H1 (cell line): ENCODE measurements at regions not wholly inside any gene's neighbourhood (a gene's known extent, or its start where the extent isn't known, plus 50 kb on each side); places are given as distances from the start of the nearest gene placed in this dataset.

Experiments
- CTCF ChIA-PET: fragments of 300-600 bp; sonication (Branson Sonifier 250); formaldehyde crosslinking; loops from one replicate; lab custom pipeline; 2021; ENCODE audit not compliant: partially characterized antibody; lab: Charles Lee
- POLR2A ChIA-PET: fragments of 300-600 bp; sonication (Branson Sonifier 250); formaldehyde crosslinking; loops from one replicate; lab custom pipeline; 2021; ENCODE audit warnings: inconsistent platforms; ENCODE audit not compliant: partially characterized antibody; lab: Charles Lee
- DNase-seq, 2 experiments: peaks; one replicate each; pipeline versions ENCODE4 v3.0.0 to v3.0.0-alpha.2; 2010 to 2022; ENCODE audit warnings: low spot score in 2 of 2, low read depth in 1 of 2, mixed read lengths in 1 of 2
- FAIRE-seq: peaks from 2 replicates; lab custom pipeline; 2011; peaks lifted over from hg19 to GRCh38; lab: Jason Lieb, UNC
- H2AFZ ChIP-seq: 2 replicates; pipeline ENCODE4 v1.8.1; 2012; ENCODE audit warnings: low read length, inconsistent platforms
- H2AK5ac ChIP-seq: 2 replicates; pipeline ENCODE4 v1.6.1; 2013; ENCODE audit warnings: low read depth, low read length
- H2BK120ac ChIP-seq: replicated peaks from 2 replicates; pipeline ENCODE3; 2013; ENCODE audit warnings: low read depth, low read length, inconsistent platforms
- H2BK12ac ChIP-seq: 2 replicates; pipeline ENCODE4 v1.6.1; 2013; ENCODE audit warnings: low read depth, low read length
- H2BK15ac ChIP-seq: 2 replicates; pipeline ENCODE4 v1.6.1; 2013; ENCODE audit warnings: low read length
- H2BK20ac ChIP-seq: 2 replicates; pipeline ENCODE4 v1.6.1; 2013; ENCODE audit warnings: low read length
- H2BK5ac ChIP-seq: 2 replicates; pipeline ENCODE4 v1.6.1; 2013; ENCODE audit warnings: low read depth, low read length
- H3K14ac ChIP-seq: 2 replicates; pipeline ENCODE4 v1.6.1; 2013; ENCODE audit warnings: inconsistent platforms; ENCODE audit not compliant: insufficient read length
- H3K18ac ChIP-seq: 2 replicates; pipeline ENCODE4 v1.6.1; 2013; ENCODE audit warnings: low read length; ENCODE audit errors: extremely low read depth
- H3K23ac ChIP-seq: 2 replicates; pipeline ENCODE4 v1.6.1; 2013; ENCODE audit warnings: inconsistent platforms; ENCODE audit not compliant: insufficient read length
- H3K23me2 ChIP-seq: 2 replicates; pipeline ENCODE4 v1.6.1; 2013; ENCODE audit warnings: low read depth, low read length
- H3K27ac ChIP-seq: 2 replicates; pipeline ENCODE4 v1.6.1; 2011; ENCODE audit warnings: low read depth, low read length, inconsistent platforms
- H3K27me3 ChIP-seq, 4 experiments: replicated peaks in 1 of 4; 1 replicate in 1 of 4; 2 replicates in 3 of 4; pipeline versions ENCODE4 v1.6.1 to v1.8.1; 2011 to 2013; ENCODE audit warnings: low read length in 3 of 4, mild to moderate bottlenecking in 3 of 4, inconsistent platforms in 2 of 4, mixed read lengths in 2 of 4, moderate library complexity in 1 of 4; ENCODE audit not compliant: control insufficient read depth in 3 of 4, insufficient read depth in 3 of 4; ENCODE audit errors: extremely low read depth in 1 of 4
- H3K36me3 ChIP-seq, 4 experiments: 2 replicates each; pipeline versions ENCODE4 v1.6.1 to v1.8.1; 2011 to 2013; ENCODE audit warnings: mild to moderate bottlenecking in 4 of 4, low read length in 3 of 4, moderate library complexity in 2 of 4, control low read depth in 1 of 4, inconsistent platforms in 1 of 4; ENCODE audit not compliant: insufficient read depth in 4 of 4, control insufficient read depth in 2 of 4
- H3K4ac ChIP-seq: replicated peaks from 2 replicates; pipeline ENCODE3; 2013; ENCODE audit warnings: low read length, low read depth, mixed read lengths, inconsistent platforms; ENCODE audit not compliant: insufficient read length
- H3K4me1 ChIP-seq, 4 experiments: replicated peaks in 1 of 4; 1 replicate in 1 of 4; 2 replicates in 3 of 4; pipeline versions ENCODE4 v1.6.1 to v1.8.1; 2011 to 2013; ENCODE audit warnings: low read length in 3 of 4, inconsistent platforms in 2 of 4, mixed read lengths in 1 of 4; ENCODE audit not compliant: insufficient read depth in 4 of 4, control insufficient read depth in 3 of 4
- H3K4me2 ChIP-seq, 2 experiments: 2 replicates each; pipeline versions ENCODE4 v1.6.1 to v1.8.1; 2011 to 2013; ENCODE audit warnings: low read depth in 2 of 2, low read length in 2 of 2, control low read depth in 1 of 2, inconsistent platforms in 1 of 2, mild to moderate bottlenecking in 1 of 2; ENCODE audit not compliant: insufficient read depth in 1 of 2
- H3K4me3 ChIP-seq, 4 experiments: fragments of 200-600, 300-600 bp in 1 of 4; sonication (generic), shearing (Covaris generic), sonication (Bioruptor Twin) in 1 of 4; 2 replicates each; pipeline versions ENCODE4 v1.5.1 to v1.8.1; 2011 to 2016; ENCODE audit warnings: low read length in 4 of 4, low read depth in 3 of 4, control low read depth in 2 of 4, inconsistent platforms in 2 of 4, mild to moderate bottlenecking in 2 of 4, mixed read lengths in 1 of 4, moderate library complexity in 1 of 4; ENCODE audit not compliant: insufficient read depth in 2 of 4; ENCODE audit errors: extremely low read depth in 1 of 4
- H3K56ac ChIP-seq: replicated peaks from 2 replicates; pipeline ENCODE3; 2013; ENCODE audit warnings: low read depth, mild to moderate bottlenecking, mixed read lengths, low read length, inconsistent platforms; ENCODE audit not compliant: insufficient read length
- H3K79me1 ChIP-seq: 2 replicates; pipeline ENCODE4 v1.6.1; 2013; ENCODE audit warnings: low read depth, low read length, control low read depth
- H3K79me2 ChIP-seq, 2 experiments: 2 replicates each; pipeline versions ENCODE4 v1.6.1 to v1.8.1; 2012 to 2013; ENCODE audit warnings: low read length in 2 of 2, mild to moderate bottlenecking in 2 of 2, inconsistent platforms in 1 of 2; ENCODE audit not compliant: insufficient read depth in 2 of 2, control insufficient read depth in 1 of 2
- H3K9ac ChIP-seq, 4 experiments: replicated peaks in 1 of 4; 1 replicate in 1 of 4; 2 replicates in 3 of 4; pipeline versions ENCODE4 v1.6.1 to v1.8.1; 2011 to 2013; ENCODE audit warnings: low read depth in 3 of 4, low read length in 3 of 4, control low read depth in 2 of 4, mild to moderate bottlenecking in 2 of 4, moderate library complexity in 2 of 4, inconsistent platforms in 1 of 4; ENCODE audit errors: extremely low read depth in 1 of 4
- H3K9me3 ChIP-seq, 2 experiments: 2 replicates each; pipeline versions ENCODE4 v1.6.1 to v1.8.1; 2012 to 2013; ENCODE audit warnings: mild to moderate bottlenecking in 2 of 2, moderate library complexity in 2 of 2, control low read depth in 1 of 2, inconsistent platforms in 1 of 2, low read depth in 1 of 2, low read length in 1 of 2, mixed read lengths in 1 of 2; ENCODE audit not compliant: insufficient read depth in 2 of 2
- H4K20me1 ChIP-seq, 2 experiments: replicated peaks in 1 of 2; 2 replicates each; pipeline versions ENCODE3 to v1.8.1; 2011 to 2013; ENCODE audit warnings: inconsistent platforms in 2 of 2, low read length in 2 of 2, mild to moderate bottlenecking in 1 of 2; ENCODE audit not compliant: insufficient read depth in 2 of 2, control insufficient read depth in 1 of 2
- H4K5ac ChIP-seq: 2 replicates; pipeline ENCODE4 v1.6.1; 2013; ENCODE audit warnings: low read length, low read depth, mixed read lengths, inconsistent platforms; ENCODE audit not compliant: insufficient read length
- H4K8ac ChIP-seq: 2 replicates; pipeline ENCODE4 v1.8.0; 2013; ENCODE audit warnings: mild to moderate bottlenecking, moderate library complexity, low read length, inconsistent platforms; ENCODE audit not compliant: insufficient read depth; ENCODE audit errors: extremely low read depth
- H4K91ac ChIP-seq: replicated peaks from 2 replicates; pipeline ENCODE3; 2013; ENCODE audit warnings: low read length, mixed read lengths, inconsistent platforms; ENCODE audit not compliant: insufficient read length
- ASH2L ChIP-seq: fragments of 200-600, 300-600 bp; sonication (generic); IDR thresholded peaks from one replicate; pipeline ENCODE4 v1.7.1; 2017; ENCODE audit warnings: low read length
- BACH1 ChIP-seq: IDR thresholded peaks from 2 replicates; pipeline ENCODE4 v1.6.1; 2012; ENCODE audit warnings: low read length, improper control_type of control experiment
- BCL11A ChIP-seq, 2 experiments: IDR thresholded peaks; one replicate each; pipeline ENCODE4 v1.6.1; 2011; ENCODE audit warnings: low read depth in 2 of 2, low read length in 2 of 2, mild to moderate bottlenecking in 2 of 2
- CHD1 ChIP-seq: IDR thresholded peaks from 2 replicates; pipeline ENCODE4 v1.6.1; 2012; ENCODE audit warnings: low read depth, low read length, improper control_type of control experiment
- CHD2 ChIP-seq: IDR thresholded peaks from 2 replicates; pipeline ENCODE4 v1.6.1; 2012; ENCODE audit warnings: low read length, improper control_type of control experiment
- CTBP2 ChIP-seq: IDR thresholded peaks from 2 replicates; pipeline ENCODE4 v1.7.0; 2011; ENCODE audit warnings: borderline replicate concordance, mild to moderate bottlenecking, moderate library complexity, mixed read lengths, low read length; ENCODE audit not compliant: insufficient read depth, insufficient read length
- E2F6 ChIP-seq: IDR thresholded peaks from 2 replicates; pipeline ENCODE4 v1.6.1; 2012; ENCODE audit warnings: inconsistent platforms
- KDM4A ChIP-seq: IDR thresholded peaks from one replicate; pipeline ENCODE4 v1.7.1; 2012; ENCODE audit warnings: low read depth, mild to moderate bottlenecking, moderate library complexity, low read length, inconsistent platforms; ENCODE audit not compliant: severe bottlenecking
- KDM5A ChIP-seq: fragments of 200-600 bp; IDR thresholded peaks from 2 replicates; pipeline ENCODE4 v1.7.1; 2012; ENCODE audit warnings: mild to moderate bottlenecking, low read length, inconsistent platforms, mixed read lengths
- MAX ChIP-seq: IDR thresholded peaks from 2 replicates; pipeline ENCODE4 v1.6.1; 2012; ENCODE audit warnings: inconsistent platforms
- POLR2A ChIP-seq, 2 experiments: IDR thresholded peaks; 1 replicate in 1 of 2; 2 replicates in 1 of 2; pipeline ENCODE4 v1.6.1; 2011; ENCODE audit warnings: low read depth in 2 of 2, low read length in 2 of 2, mild to moderate bottlenecking in 2 of 2; ENCODE audit errors: control extremely low read depth in 1 of 2
- RNF2 ChIP-seq: fragments of 200-900, 300-1000 bp; sonication (generic); IDR thresholded peaks from 2 replicates; pipeline ENCODE4 v1.7.1; 2016; ENCODE audit warnings: borderline replicate concordance, low read depth, mild to moderate bottlenecking, antibody characterized with exemption, low read length; ENCODE audit not compliant: poor library complexity, severe bottlenecking; ENCODE audit errors: missing control alignments
- SIX5 ChIP-seq: IDR thresholded peaks from 2 replicates; pipeline ENCODE4 v1.6.1; 2011; ENCODE audit warnings: mild to moderate bottlenecking, low read depth, low read length
- SP4 ChIP-seq: IDR thresholded peaks from 2 replicates; pipeline ENCODE4 v1.6.1; 2012; ENCODE audit warnings: low read length, inconsistent platforms
- SUZ12 ChIP-seq: fragments of 200-600 bp; sonication (generic); IDR thresholded peaks from 2 replicates; pipeline ENCODE4 v1.6.1; 2012; ENCODE audit warnings: mild to moderate bottlenecking, inconsistent platforms, low read length, moderate library complexity, mixed read lengths
- TCF12 ChIP-seq: IDR thresholded peaks from 2 replicates; pipeline ENCODE4 v1.6.1; 2011; ENCODE audit warnings: low read depth, mild to moderate bottlenecking, low read length

- H4K5ac ChIP-seq, result no peak overlapping the region
- peaks cover 59 to 62% of the 10 kb centered on the region in 2 experiments for H3K9me3 ChIP-seq
- H3K27ac ChIP-seq, result no peak overlapping the region
- no peak overlapping the region for H2BK120ac ChIP-seq
- H3K4me1 ChIP-seq, result no peaks in the 10 kb centered on the region
- H2AK5ac ChIP-seq, result no peak overlapping the region
- no peaks in the 10 kb centered on the region for H3K79me2 ChIP-seq
- DNase-seq (no peak), FAIRE-seq (no peak)
- H3K23ac ChIP-seq, result no peak overlapping the region
- POLR2A ChIA-PET, result no interaction called here
- no peak overlapping the region for H3K4me3 ChIP-seq
- TF ChIP-seq POLR2A (IDR thresholded peaks at IDR 0.05; ENCODE audit: control extremely low read depth in 1 of 2, low read depth in 2 of 2, low read length in 2 of 2), result no peak
- TF ChIP-seq KDM5A, result no peak
- no peak for TF ChIP-seq KDM4A
- TF ChIP-seq E2F6, result no peak
- TF ChIP-seq SUZ12, result no peak
- no peak for TF ChIP-seq CHD1
- TF ChIP-seq TCF12, result no peak
- TF ChIP-seq SIX5, result no peak
- TF ChIP-seq CHD2, result no peak
- no peak for TF ChIP-seq ASH2L
- TF ChIP-seq MAX, result no peak
- TF ChIP-seq SP4, result no peak
- TF ChIP-seq BCL11A (IDR thresholded peaks at IDR 0.05; ENCODE audit: low read depth in 2 of 2, low read length in 2 of 2), result no peak
- TF ChIP-seq RNF2, result no peak
- TF ChIP-seq CTBP2, result no peak
- TF ChIP-seq BACH1, result no peak
- H3K14ac ChIP-seq, result no peak overlapping the region
- no peak overlapping the region for H2BK15ac ChIP-seq
- no peaks in the 10 kb centered on the region for H3K27me3 ChIP-seq
- H3K36me3 ChIP-seq, result no peaks in the 10 kb centered on the region
- no peak overlapping the region for H2BK20ac ChIP-seq
- CTCF ChIA-PET, result interaction anchor here (1.5 kb wide), 1 partner anchor 13 kb away, joined by 3 read pairs; no protein-coding TSS in a partner anchor
- H3K56ac ChIP-seq, result no peak overlapping the region
- no peak overlapping the region for H2AFZ ChIP-seq
- H3K4ac ChIP-seq, result no peak overlapping the region
- H3K4me2 ChIP-seq, result no peak overlapping the region
- no peak overlapping the region for H2BK5ac ChIP-seq
- H4K8ac ChIP-seq, result no peak overlapping the region
- no peaks in the 10 kb centered on the region for H3K79me1 ChIP-seq
- H3K9ac ChIP-seq, result no peak overlapping the region
- no peak overlapping the region for H3K18ac ChIP-seq
- no peak overlapping the region for H2BK12ac ChIP-seq
- H4K20me1 ChIP-seq, result no peaks in the 10 kb centered on the region
- H3K23me2 ChIP-seq, result no peaks in the 10 kb centered on the region
- H4K91ac ChIP-seq, result no peak overlapping the region
Measured at GRCh38 chr18:71665131-71665530, 879.0 kb downstream of the CBLN2 start.
